B cell (primary cell): ENCODE measurements at regions not wholly inside any gene's neighbourhood (a gene's known extent, or its start where the extent isn't known, plus 50 kb on each side); places are given as distances from the start of the nearest gene placed in this dataset.

Experiments used
- ATAC-seq: fragments of 200-7000 bp; cut with Tn5 transposase; one replicate; pipeline ENCODE4 v1.10.0; 2021; ENCODE audit warnings: low read depth, mild to moderate bottlenecking, moderate number of reproducible peaks, moderate library complexity
- CTCF ChIA-PET: fragments of 350-600 bp; sonication (Branson Sonifier 250); formaldehyde crosslinking; loops from one replicate; lab custom pipeline; 2021; ENCODE audit warnings: antibody characterized with exemption, inconsistent platforms; lab: Charles Lee
- POLR2A ChIA-PET: fragments of 350-600 bp; sonication (Branson Sonifier 250); formaldehyde crosslinking; loops from one replicate; lab custom pipeline; 2021; ENCODE audit warnings: antibody characterized with exemption; lab: Charles Lee
- DNase-seq: peaks from one replicate; pipeline ENCODE4 v3.0.0; 2013
- H2AFZ ChIP-seq: 2 replicates; pipeline ENCODE4 v1.6.1; 2012; ENCODE audit warnings: mild to moderate bottlenecking, low read depth, low read length; ENCODE audit not compliant: insufficient read depth, poor library complexity, severe bottlenecking
- H3K27ac ChIP-seq, 2 donors: 1 replicate in 1 of 2; 2 replicates in 1 of 2; pipeline ENCODE4 v1.5.1; 2012 to 2013; ENCODE audit warnings: low read length in 2 of 2, mild to moderate bottlenecking in 2 of 2, moderate library complexity in 1 of 2
- H3K27me3 ChIP-seq, 4 experiments: fragments of 200-600 bp in 1 of 4; sonication (generic) in 1 of 4; replicated peaks in 1 of 4; 1 replicate in 2 of 4; 2 replicates in 2 of 4; pipeline versions ENCODE4 v1.6.1 to v1.7.0; 2013 to 2016; ENCODE audit warnings: low read length in 3 of 4, mild to moderate bottlenecking in 2 of 4, mixed read lengths in 1 of 4, moderate library complexity in 1 of 4; ENCODE audit not compliant: insufficient read depth in 4 of 4, control insufficient read depth in 3 of 4; ENCODE audit errors: control extremely low read depth in 1 of 4
- H3K36me3 ChIP-seq, 2 experiments: replicated peaks in 1 of 2; 1 replicate in 1 of 2; 2 replicates in 1 of 2; pipeline versions ENCODE4 v1.6.1 to v1.7.1; 2013; ENCODE audit warnings: low read length in 1 of 2; ENCODE audit not compliant: insufficient read depth in 2 of 2, control insufficient read depth in 1 of 2; ENCODE audit errors: control extremely low read depth in 1 of 2, extremely low read depth in 1 of 2
- H3K4me1 ChIP-seq, 2 donors: fragments of 200-600 bp in 1 of 2; sonication (generic) in 1 of 2; 1 replicate in 1 of 2; 2 replicates in 1 of 2; pipeline versions ENCODE4 v1.5.1 to v1.6.1; 2013 to 2017; ENCODE audit warnings: low read length in 2 of 2; ENCODE audit not compliant: control insufficient read depth in 2 of 2, insufficient read depth in 2 of 2
- H3K4me2 ChIP-seq: replicated peaks from 2 replicates; pipeline ENCODE3; 2012; ENCODE audit warnings: mild to moderate bottlenecking, low read depth, low read length; ENCODE audit not compliant: poor library complexity, severe bottlenecking
- H3K4me3 ChIP-seq, 5 experiments: fragments of 200-600 bp in 1 of 5; sonication (generic) in 1 of 5; 1 replicate in 3 of 5; 2 replicates in 2 of 5; pipeline versions ENCODE4 v1.5.1 to v1.7.0; 2011 to 2016; ENCODE audit warnings: low read length in 4 of 5, mild to moderate bottlenecking in 4 of 5, low read depth in 2 of 5, control low read depth in 1 of 5, moderate library complexity in 1 of 5; ENCODE audit not compliant: insufficient read depth in 1 of 5; ENCODE audit errors: control extremely low read depth in 1 of 5, extremely low read depth in 1 of 5
- H3K79me2 ChIP-seq: fragments of 200-600 bp; sonication (generic); one replicate; pipeline ENCODE4 v1.6.0; 2016; ENCODE audit warnings: low read length; ENCODE audit not compliant: control insufficient read depth, insufficient read depth
- H3K9ac ChIP-seq: fragments of 200-600 bp; sonication (generic); 2 replicates; pipeline ENCODE4 v1.6.1; 2017; ENCODE audit warnings: mild to moderate bottlenecking, low read length, moderate library complexity
- H3K9me3 ChIP-seq, 3 donors: one replicate each; pipeline versions ENCODE4 v1.6.1 to v1.7.1; 2013; ENCODE audit warnings: low read length in 2 of 3; ENCODE audit not compliant: control insufficient read depth in 2 of 3, insufficient read depth in 1 of 3; ENCODE audit errors: control extremely low read depth in 1 of 3
- H4K20me1 ChIP-seq: 2 replicates; pipeline ENCODE4 v1.6.0; 2012; ENCODE audit warnings: mild to moderate bottlenecking, low read length; ENCODE audit not compliant: insufficient read depth, control insufficient read depth, poor library complexity, severe bottlenecking
- H3K27ac Mint-ChIP-seq: one replicate; pipeline ENCODE4 v1.8.0; 2021; ENCODE audit warnings: mixed read lengths
- H3K27me3 Mint-ChIP-seq: one replicate; pipeline ENCODE4 v1.8.0; 2021; ENCODE audit warnings: mixed read lengths
- H3K4me1 Mint-ChIP-seq: one replicate; pipeline ENCODE4 v1.8.0; 2021; ENCODE audit warnings: mixed read lengths
- H3K4me3 Mint-ChIP-seq: one replicate; pipeline ENCODE4 v1.8.0; 2021; ENCODE audit warnings: mixed read lengths
- H3K9me3 Mint-ChIP-seq: one replicate; pipeline ENCODE4 v1.8.0; 2022; ENCODE audit warnings: mixed read lengths; ENCODE audit not compliant: insufficient read depth
- CTCF ChIP-seq: fragments of 200-600 bp; IDR thresholded peaks from one replicate; pipeline ENCODE4 v1.8.0; 2022; ENCODE audit warnings: antibody characterized with exemption, mild to moderate bottlenecking
- EZH2 ChIP-seq: IDR thresholded peaks from 2 replicates; pipeline ENCODE4 v1.6.1; 2012; ENCODE audit warnings: borderline replicate concordance, low read depth, mild to moderate bottlenecking, moderate library complexity, low read length; ENCODE audit not compliant: insufficient read depth, poor library complexity, severe bottlenecking
- WGBS: methylation state at CpG from one replicate; pipeline ENCODE4 v1.1.5; 2013; ENCODE audit warnings: missing lambda C conversion rate; ENCODE audit not compliant: insufficient coverage; 5-methylcytosine and 5-hydroxymethylcytosine counted together
- intact Hi-C: fragments of 100-400 bp; cut with micrococcal nuclease; formaldehyde crosslinking; loops from one replicate; pipeline ENCODE4 v1.10.0; 2022

GRCh38 chr2:221655300-221655699, 83.2 kb upstream of the EPHA4 start:
- no peaks in the 10 kb centered on the region for H3K9me3 ChIP-seq
- CTCF ChIA-PET: no interaction called here
- H3K9me3 Mint-ChIP-seq: no peaks in the 10 kb centered on the region
- H3K4me2 ChIP-seq: no peak overlapping the region
- no peak overlapping the region for H3K9ac ChIP-seq
- H3K4me3 Mint-ChIP-seq: no peak overlapping the region
- H3K36me3 ChIP-seq: no peaks in the 10 kb centered on the region
- POLR2A ChIA-PET: no interaction called here
- H3K4me1 ChIP-seq: no peaks in the 10 kb centered on the region
- H2AFZ ChIP-seq: no peak overlapping the region
- H3K27ac ChIP-seq: no peak overlapping the region
- WGBS: 100% methylated on average over 1 of the region's 3 CpGs
- no peak overlapping the region for H3K27ac Mint-ChIP-seq
- intact Hi-C loops: no loop called here
- no peaks in the 10 kb centered on the region for H3K4me1 Mint-ChIP-seq
- ATAC-seq: no peak
- no peaks in the 10 kb centered on the region for H3K27me3 ChIP-seq
- H3K27me3 Mint-ChIP-seq: no peaks in the 10 kb centered on the region
- no peaks in the 10 kb centered on the region for H4K20me1 ChIP-seq
- no peak overlapping the region for H3K4me3 ChIP-seq
- H3K79me2 ChIP-seq: no peaks in the 10 kb centered on the region
- TF ChIP-seq EZH2 (no peak), CTCF (no peak)
- DNase-seq: no peak

- no peaks in the 10 kb centered on the region for H3K9me3 ChIP-seq
- no peak overlapping the region for H3K4me3 Mint-ChIP-seq
- H3K79me2 ChIP-seq: no peaks in the 10 kb centered on the region
- no CpG with 5 or more reads among the region's 1 CpG for WGBS
- H4K20me1 ChIP-seq: no peaks in the 10 kb centered on the region
- no peak overlapping the region for H3K9ac ChIP-seq
- no peak overlapping the region for H3K27ac Mint-ChIP-seq
- DNase-seq: no peak
- no peak overlapping the region for H3K27ac ChIP-seq
- no peaks in the 10 kb centered on the region for H3K36me3 ChIP-seq
- H3K4me1 ChIP-seq: no peaks in the 10 kb centered on the region
- ChIA-PET CTCF (no interaction called here), POLR2A (no interaction called here)
- ATAC-seq: no peak
- H3K27me3 Mint-ChIP-seq: no peaks in the 10 kb centered on the region
- intact Hi-C loops: no loop called here
- no peaks in the 10 kb centered on the region for H3K4me1 Mint-ChIP-seq
- no peak overlapping the region for H2AFZ ChIP-seq
- no peak overlapping the region for H3K4me3 ChIP-seq
- H3K9me3 Mint-ChIP-seq: no peaks in the 10 kb centered on the region
- no peaks in the 10 kb centered on the region for H3K27me3 ChIP-seq
- TF ChIP-seq EZH2 (no peak), CTCF (no peak)
- H3K4me2 ChIP-seq: no peak overlapping the region
Measured at GRCh38 chr2:221653182-221653581, 81.1 kb upstream of the EPHA4 start.
